ENCODE measurements at regions not wholly inside any gene's neighbourhood (a gene's known extent, or its start where the extent isn't known, plus 50 kb on each side); places are given as distances from the start of the nearest gene placed in this dataset.

- no peaks in the 10 kb centered on the region for H3K9me3 ChIP-seq
- DNase-seq: no peak
- intact Hi-C loops (cut with DNase I): no loop called here
- H3K36me3 ChIP-seq: no peaks in the 10 kb centered on the region
- H3K4me1 ChIP-seq: no peaks in the 10 kb centered on the region
- no peaks in the 10 kb centered on the region for H3K27me3 ChIP-seq
- no peak for TF ChIP-seq CTCF (IDR thresholded peaks at IDR 0.05)
- no peak overlapping the region for H3K9ac ChIP-seq (ENCODE audit: low read depth in 2 of 2, low read length in 2 of 2)
- no peak overlapping the region for H3K27ac ChIP-seq
- H3K4me3 ChIP-seq: no peak overlapping the region
Observed at GRCh38 chr7:113825832-113826231, 93.0 kb downstream of the PPP1R3A start.

- no peaks in the 10 kb centered on the region for H3K27me3 ChIP-seq
- no peaks in the 10 kb centered on the region for H3K36me3 ChIP-seq
- H3K9ac ChIP-seq (ENCODE audit: low read depth in 2 of 2, low read length in 2 of 2): no peak overlapping the region
- H3K4me1 ChIP-seq: no peaks in the 10 kb centered on the region
- intact Hi-C loops (cut with DNase I): no loop called here
- no peak for TF ChIP-seq CTCF (IDR thresholded peaks at IDR 0.05)
- no peak overlapping the region for H3K4me3 ChIP-seq
- H3K27ac ChIP-seq: no peak overlapping the region
- no peak for DNase-seq
- H3K9me3 ChIP-seq: no peaks in the 10 kb centered on the region
Observed at GRCh38 chr7:113824117-113824823, 94.5 kb downstream of the PPP1R3A start.

GRCh38 chr7:113819474-113819873 is 99.3 kb downstream of the PPP1R3A start:
- Histone ChIP-seq H3K27me3 (no peaks in the 10 kb centered on the region), H3K27ac (no peak overlapping the region), H3K36me3 (no peaks in the 10 kb centered on the region), H3K9ac (ENCODE audit: low read depth in 2 of 2, low read length in 2 of 2) (no peak overlapping the region), H3K4me1 (no peaks in the 10 kb centered on the region), H3K9me3 (no peaks in the 10 kb centered on the region), H3K4me3 (no peak overlapping the region)
- no peak for DNase-seq
- no peak for TF ChIP-seq CTCF (IDR thresholded peaks at IDR 0.05)
- intact Hi-C loops (cut with DNase I): no loop called here

GRCh38 chr7:113816639-113817038 is 102.2 kb downstream of the PPP1R3A start:
- Histone ChIP-seq H3K27ac (no peak overlapping the region), H3K4me1 (no peaks in the 10 kb centered on the region), H3K36me3 (no peaks in the 10 kb centered on the region), H3K4me3 (no peak overlapping the region), H3K9me3 (no peaks in the 10 kb centered on the region), H3K9ac (ENCODE audit: low read depth in 2 of 2, low read length in 2 of 2) (no peak overlapping the region), H3K27me3 (no peaks in the 10 kb centered on the region)
- DNase-seq: no peak
- no peak for TF ChIP-seq CTCF (IDR thresholded peaks at IDR 0.05)
- intact Hi-C loops (cut with DNase I): no loop called here

- Histone ChIP-seq H3K9ac (ENCODE audit: low read depth in 2 of 2, low read length in 2 of 2) (no peak overlapping the region), H3K4me3 (no peak overlapping the region), H3K27me3 (no peaks in the 10 kb centered on the region), H3K4me1 (no peaks in the 10 kb centered on the region), H3K9me3 (no peaks in the 10 kb centered on the region), H3K27ac (no peak overlapping the region), H3K36me3 (no peaks in the 10 kb centered on the region)
- TF ChIP-seq CTCF (IDR thresholded peaks at IDR 0.05): no peak
- intact Hi-C loops (cut with DNase I): no loop called here
- DNase-seq: no peak
Observed at GRCh38 chr7:113813471-113813870, 105.3 kb downstream of the PPP1R3A start.
